RCC 7860 (cell line): ENCODE measurements at regions not wholly inside any gene's neighbourhood (a gene's known extent, or its start where the extent isn't known, plus 50 kb on each side); places are given as distances from the start of the nearest gene placed in this dataset.
"Not testable (repeated sequence)": the region's sequence is repeated elsewhere in the genome, so short reads cannot be mapped to it uniquely, and the experiment has no call there.

Experiments
- DNase-seq: peaks from one replicate; pipeline ENCODE4 v3.0.0-alpha.2; 2015; ENCODE audit warnings: low spot score
- FAIRE-seq: peaks from 2 replicates; lab custom pipeline; 2012; peaks lifted over from hg19 to GRCh38; lab: Jason Lieb, UNC

DNA sequence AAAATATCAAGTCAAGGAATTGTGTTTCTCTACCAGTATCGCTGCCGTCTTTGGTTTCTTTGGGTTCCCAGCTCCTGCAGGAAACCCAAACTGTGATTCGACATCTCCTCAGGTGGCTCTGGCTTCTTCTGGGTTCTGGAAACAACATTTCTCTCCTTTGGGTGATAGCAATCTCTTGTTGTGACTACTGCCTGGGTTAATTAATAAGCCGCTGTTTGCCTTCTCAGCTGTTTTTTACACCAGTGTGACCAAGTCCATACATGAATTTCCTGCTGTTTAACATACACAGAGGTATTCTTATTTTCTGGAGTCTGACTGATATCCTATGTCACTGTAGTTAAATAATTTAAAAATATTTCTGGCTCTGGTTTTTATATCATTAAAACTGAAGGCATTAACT, 112.5 kb upstream of the DCC start:
- FAIRE-seq (no peak), DNase-seq (no peak)

GRCh38 chr18:52228166-52228565, 111.8 kb upstream of the DCC start:
- no peak for FAIRE-seq
- DNase-seq: no peak

DNA sequence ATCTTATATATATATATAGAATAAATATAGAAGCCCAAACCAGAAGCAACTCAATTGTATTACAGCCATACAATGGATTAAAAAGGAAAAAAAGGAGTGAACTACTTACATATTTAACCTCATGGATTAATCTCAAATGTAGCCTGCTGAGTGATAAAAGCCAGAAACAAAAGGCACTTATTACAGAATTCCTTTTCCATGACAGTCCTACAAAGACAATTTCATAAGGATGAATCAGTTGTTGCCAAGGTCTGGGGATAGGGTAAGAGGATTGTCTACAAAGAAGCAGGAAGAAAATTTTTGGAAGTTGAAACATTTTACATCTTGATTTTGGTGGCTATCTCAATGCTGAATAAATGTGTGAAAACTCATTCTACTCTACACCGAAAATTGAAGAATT, 103.9 kb upstream of the DCC start:
- FAIRE-seq (no peak), DNase-seq (no peak)

DNA sequence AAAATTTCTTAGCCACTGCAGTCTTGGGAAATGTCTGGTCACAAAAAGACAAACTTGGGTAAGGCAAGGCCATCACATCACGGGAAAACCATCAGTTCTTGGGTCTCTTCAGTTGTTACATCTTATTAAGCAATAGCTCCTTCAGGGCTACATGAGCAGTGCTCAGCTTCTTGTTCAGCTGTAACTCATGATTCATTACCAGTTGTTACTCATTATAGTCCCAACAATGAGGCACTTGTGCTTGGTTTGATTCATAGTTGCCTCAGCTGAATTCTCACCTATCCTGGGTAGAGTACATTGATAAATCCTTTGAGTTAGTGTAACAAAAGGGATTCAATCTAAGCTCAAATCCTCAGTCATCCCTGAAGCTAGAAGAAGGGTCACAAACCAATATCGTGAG, 102.4 kb upstream of the DCC start:
- no peak for FAIRE-seq

GRCh38 chr18:52242711-52243110, 97.3 kb upstream of the DCC start:
- FAIRE-seq: no peak
- DNase-seq: no peak

More for the DNA sequence above, 102.4 kb upstream of the DCC start:
- no peak for DNase-seq

DNA sequence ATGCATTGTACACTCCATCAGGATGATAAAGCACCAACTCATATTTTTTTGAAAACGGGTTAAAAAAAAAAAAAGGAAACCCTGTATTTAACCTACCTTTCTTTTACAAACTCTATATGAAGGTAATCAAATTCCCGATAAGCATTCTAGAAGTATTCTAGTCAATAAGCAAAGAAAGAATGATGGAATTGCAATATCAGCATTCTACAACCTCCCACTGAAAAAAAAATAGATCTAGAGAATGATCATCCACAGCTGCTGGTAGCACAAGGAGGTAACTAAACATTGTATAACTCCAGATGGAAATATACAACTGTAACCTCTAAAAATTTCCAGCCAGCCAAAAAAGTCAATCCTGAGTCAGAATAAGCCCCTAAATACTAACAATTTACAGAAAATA, 95.3 kb upstream of the DCC start:
- FAIRE-seq: no peak
- no peak for DNase-seq

GRCh38 chr18:52254367-52254766, 85.6 kb upstream of the DCC start:
- DNase-seq: no peak
- no peak for FAIRE-seq

- FAIRE-seq: not testable (repeated sequence)
Measured at GRCh38 chr18:52257417-52257816, 82.6 kb upstream of the DCC start.

DNA sequence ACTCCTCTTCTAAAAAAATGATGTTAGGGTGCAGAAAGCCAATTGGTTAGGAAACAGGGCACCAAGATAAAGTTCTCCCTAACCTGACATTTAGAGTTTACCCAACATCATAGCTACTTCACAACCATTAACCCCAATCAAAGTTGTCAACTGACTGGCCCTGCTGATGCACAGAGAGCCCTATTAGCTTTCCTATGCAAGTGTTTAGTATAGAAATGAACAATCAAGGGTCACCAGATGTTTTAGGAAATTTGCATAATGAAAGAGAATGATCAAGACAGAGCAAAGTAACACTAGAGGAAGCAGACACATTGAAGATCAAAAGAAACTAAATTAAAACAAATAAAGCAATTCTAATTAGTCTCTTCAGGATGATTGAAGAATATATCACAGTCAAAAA, 64.2 kb upstream of the DCC start:
- DNase-seq: no peak
- FAIRE-seq: no peak

More at GRCh38 chr18:52257417-52257816, 82.6 kb upstream of the DCC start:
- DNase-seq: not testable (repeated sequence)

DNA sequence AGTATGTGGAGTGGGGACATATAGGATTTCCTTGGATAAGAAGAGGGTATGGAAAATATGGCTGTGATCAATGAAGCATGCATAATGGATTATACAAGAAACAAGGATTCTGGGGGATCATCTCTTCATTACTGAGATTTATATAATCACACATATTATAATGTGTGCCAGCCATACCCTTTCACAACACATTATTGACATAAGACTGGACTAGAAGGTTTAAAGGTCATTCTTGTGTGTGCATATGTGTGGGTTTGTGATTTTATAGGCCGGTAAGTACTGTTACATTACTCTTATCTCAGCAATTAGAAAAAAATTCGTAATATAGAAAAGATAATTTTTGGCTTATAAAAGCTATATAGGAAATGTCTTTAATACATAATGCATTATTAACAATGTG, 62.2 kb upstream of the DCC start:
- DNase-seq: no peak
- FAIRE-seq: no peak

GRCh38 chr18:52278191-52278590, 61.8 kb upstream of the DCC start:
- FAIRE-seq (no peak), DNase-seq (no peak)

GRCh38 chr18:52280702-52281101, 59.3 kb upstream of the DCC start:
- FAIRE-seq (no peak), DNase-seq (no peak)

DNA sequence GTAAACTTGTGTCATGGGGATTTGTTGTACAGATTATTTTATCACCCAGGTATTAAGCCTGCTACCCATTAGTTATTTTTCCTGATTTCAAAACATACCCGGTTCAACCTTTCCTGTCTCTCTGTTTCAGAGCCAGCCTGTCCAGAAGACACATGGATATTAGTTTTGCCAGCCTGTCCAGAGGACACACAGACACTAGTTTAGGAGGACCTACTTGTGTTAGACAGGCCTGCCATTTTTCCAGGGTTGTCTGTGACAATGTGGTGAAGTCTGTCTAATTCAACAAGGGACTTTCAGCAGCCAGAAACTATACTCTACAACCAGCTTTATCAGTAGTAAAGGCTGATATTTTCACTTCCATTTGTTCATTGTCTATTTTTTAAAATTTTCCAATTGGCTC, 56.1 kb upstream of the DCC start:
- DNase-seq (no peak), FAIRE-seq (no peak)

DNA sequence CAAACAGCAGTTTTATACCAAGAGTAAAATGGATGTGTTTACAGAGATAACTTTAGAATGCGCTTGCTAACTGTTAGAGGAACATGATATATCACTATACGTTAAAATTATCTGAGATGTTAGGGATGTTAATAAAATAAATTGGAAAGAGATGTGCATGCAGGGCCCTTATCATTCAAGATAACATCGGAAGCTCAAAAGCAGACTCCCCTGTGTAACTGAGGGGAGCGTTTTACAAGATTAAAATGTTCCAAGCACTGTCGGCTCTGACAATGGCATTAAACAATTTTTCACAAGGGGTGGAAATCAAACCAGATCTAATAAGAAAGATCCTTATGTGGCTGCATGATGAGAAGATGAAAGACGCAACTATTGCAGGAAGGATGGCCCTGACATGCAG, 53.3 kb upstream of the DCC start:
- FAIRE-seq (no peak), DNase-seq (no peak)

GRCh38 chr18:52287151-52287550, 52.8 kb upstream of the DCC start:
- FAIRE-seq (no peak), DNase-seq (no peak)

GRCh38 chr18:52288403-52289004, 51.5 kb upstream of the DCC start:
- FAIRE-seq (no peak), DNase-seq (no peak)

- no peak for FAIRE-seq
- DNase-seq: no peak
Measured at GRCh38 chr18:52289392-52289791, 50.6 kb upstream of the DCC start.
